ENCODE measurements at regions not wholly inside any gene's neighbourhood (a gene's known extent, or its start where the extent isn't known, plus 50 kb on each side); places are given as distances from the start of the nearest gene placed in this dataset.
"Not testable (repeated sequence)": the region's sequence is repeated elsewhere in the genome, so short reads cannot be mapped to it uniquely, and the experiment has no call there.

GRCh38 chr12:67892259-67893021 is 96.8 kb upstream of the IFNG-AS1 start:
- Histone ChIP-seq H3K4me3 (ENCODE audit: low read depth in 2 of 2, low read length in 2 of 2) (no peak overlapping the region), H3K27me3 (ENCODE audit: control insufficient read depth, insufficient read depth, low read length) (peaks cover 8% of the 10 kb centered on the region), H3K9me3 (ENCODE audit: control insufficient read depth, insufficient read depth, low read depth, low read length) (no peaks in the 10 kb centered on the region), H3K27ac (ENCODE audit: low read length) (no peak overlapping the region), H3K4me1 (ENCODE audit: control insufficient read depth, insufficient read depth, low read length) (no peaks in the 10 kb centered on the region), H3K36me3 (ENCODE audit: control insufficient read depth, insufficient read depth, low read length) (no peaks in the 10 kb centered on the region; the same call in 1 of the 2 replicates)
- POLR2A ChIA-PET: no interaction called here
- BruUV-seq (replicated peaks): no TSS peak
- in situ Hi-C loops (cut with HindIII; ENCODE audit: low pct_unique_long_range_greater_than_20kb, low sequenced_read_pairs) (no loop called here), intact Hi-C loops (cut with micrococcal nuclease; ENCODE audit: unreplicated experiment) (no loop called here)
- CTCF ChIA-PET: interaction anchor here (0.5 kb wide), 1 partner anchor 56 kb away, joined by 3 read pairs; no protein-coding TSS in a partner anchor
- DNase-seq (ENCODE audit: low read depth, low spot score) (no peak), ATAC-seq (no peak)
- no peak for TF ChIP-seq REST (IDR thresholded peaks at IDR 0.05; ENCODE audit: insufficient read depth in 1 of 2, low read depth in 2 of 2, low read length in 1 of 2)
- TF ChIP-seq CTCF (IDR thresholded peaks at IDR 0.05): no peak
- no peak for TF ChIP-seq POLR2AphosphoS5 (IDR thresholded peaks at IDR 0.05; ENCODE audit: low read depth, low read length)
- no peak for TF ChIP-seq SIN3A (IDR thresholded peaks at IDR 0.05; ENCODE audit: borderline replicate concordance, insufficient read depth, low read depth, low read length)
- TF ChIP-seq TCF7L2 (IDR thresholded peaks at IDR 0.05; ENCODE audit: low read depth, low read length): no peak

- no TSS peak for BruUV-seq (replicated peaks)
These were observed 96.1 kb upstream of the IFNG-AS1 start for GRCh38 chr12:67893022-67893580.

GRCh38 chr12:67900418-67900817 is 88.8 kb upstream of the IFNG-AS1 start:
- H3K27me3 ChIP-seq (ENCODE audit: control insufficient read depth, insufficient read depth, low read length); H3K4me1 ChIP-seq (ENCODE audit: control insufficient read depth, insufficient read depth, low read length); ATAC-seq; DNase-seq (ENCODE audit: low read depth, low spot score); CTCF ChIA-PET; POLR2A ChIA-PET; H3K27ac ChIP-seq (ENCODE audit: low read length); intact Hi-C loops (cut with micrococcal nuclease; ENCODE audit: unreplicated experiment); H3K36me3 ChIP-seq (ENCODE audit: control insufficient read depth, insufficient read depth, low read length); in situ Hi-C loops (cut with HindIII; ENCODE audit: low pct_unique_long_range_greater_than_20kb, low sequenced_read_pairs); H3K9me3 ChIP-seq (ENCODE audit: control insufficient read depth, insufficient read depth, low read depth, low read length); BruUV-seq (replicated peaks); H3K4me3 ChIP-seq (ENCODE audit: low read depth in 2 of 2, low read length in 2 of 2): not testable (repeated sequence)

More at GRCh38 chr12:67893022-67893580, 96.1 kb upstream of the IFNG-AS1 start:
- Histone ChIP-seq H3K27me3 (ENCODE audit: control insufficient read depth, insufficient read depth, low read length) (peaks cover 8% of the 10 kb centered on the region), H3K36me3 (ENCODE audit: control insufficient read depth, insufficient read depth, low read length) (no peaks in the 10 kb centered on the region; the same call in 1 of the 2 replicates), H3K4me1 (ENCODE audit: control insufficient read depth, insufficient read depth, low read length) (no peaks in the 10 kb centered on the region), H3K27ac (ENCODE audit: low read length) (no peak overlapping the region), H3K9me3 (ENCODE audit: control insufficient read depth, insufficient read depth, low read depth, low read length) (no peaks in the 10 kb centered on the region), H3K4me3 (ENCODE audit: low read depth in 2 of 2, low read length in 2 of 2) (no peak overlapping the region)
- no peak for DNase-seq (ENCODE audit: low read depth, low spot score)
- intact Hi-C loops (cut with micrococcal nuclease; ENCODE audit: unreplicated experiment) (no loop called here), in situ Hi-C loops (cut with HindIII; ENCODE audit: low pct_unique_long_range_greater_than_20kb, low sequenced_read_pairs) (no loop called here)
- ATAC-seq: no peak
- TF ChIP-seq SIN3A (IDR thresholded peaks at IDR 0.05; ENCODE audit: borderline replicate concordance, insufficient read depth, low read depth, low read length): no peak
- TF ChIP-seq REST (IDR thresholded peaks at IDR 0.05; ENCODE audit: insufficient read depth in 1 of 2, low read depth in 2 of 2, low read length in 1 of 2): no peak
- POLR2A ChIA-PET: no interaction called here
- CTCF ChIA-PET: no interaction called here
